Chondrocyte (in vitro differentiated cells): ENCODE measurements at regions not wholly inside any gene's neighbourhood (a gene's known extent, or its start where the extent isn't known, plus 50 kb on each side); places are given as distances from the start of the nearest gene placed in this dataset.

Source experiments
- DNase-seq: peaks from one replicate; pipeline ENCODE4 v3.0.0; 2021; ENCODE audit warnings: mixed read lengths, low spot score
- H3K27ac Mint-ChIP-seq: one replicate; pipeline ENCODE4 v1.8.0; 2021; ENCODE audit warnings: mild to moderate bottlenecking, moderate library complexity, mixed read lengths; ENCODE audit not compliant: unreplicated experiment
- H3K27me3 Mint-ChIP-seq: 2 replicates; pipeline ENCODE4 v1.8.0; 2021; ENCODE audit warnings: low read depth, mixed read lengths
- H3K36me3 Mint-ChIP-seq: 2 replicates; pipeline ENCODE4 v1.8.0; 2021; ENCODE audit warnings: low read depth, mixed read lengths
- H3K4me1 Mint-ChIP-seq: 2 replicates; pipeline ENCODE4 v1.8.0; 2021; ENCODE audit warnings: low read depth, mild to moderate bottlenecking, mixed read lengths
- H3K4me3 Mint-ChIP-seq: one replicate; pipeline ENCODE4 v1.8.0; 2021; ENCODE audit warnings: mild to moderate bottlenecking, moderate library complexity, mixed read lengths; ENCODE audit not compliant: unreplicated experiment
- H3K9me3 Mint-ChIP-seq: 2 replicates; pipeline ENCODE4 v1.8.0; 2021; ENCODE audit warnings: low read depth, mixed read lengths
- TF ChIP-seq, protein P1 (sequence below): fragments of 200-600 bp; sonication (generic); IDR thresholded peaks from 2 replicates; pipeline ENCODE4 v1.5.0; 2021; ENCODE audit warnings: antibody characterized with exemption, mild to moderate bottlenecking, moderate library complexity

DNA sequence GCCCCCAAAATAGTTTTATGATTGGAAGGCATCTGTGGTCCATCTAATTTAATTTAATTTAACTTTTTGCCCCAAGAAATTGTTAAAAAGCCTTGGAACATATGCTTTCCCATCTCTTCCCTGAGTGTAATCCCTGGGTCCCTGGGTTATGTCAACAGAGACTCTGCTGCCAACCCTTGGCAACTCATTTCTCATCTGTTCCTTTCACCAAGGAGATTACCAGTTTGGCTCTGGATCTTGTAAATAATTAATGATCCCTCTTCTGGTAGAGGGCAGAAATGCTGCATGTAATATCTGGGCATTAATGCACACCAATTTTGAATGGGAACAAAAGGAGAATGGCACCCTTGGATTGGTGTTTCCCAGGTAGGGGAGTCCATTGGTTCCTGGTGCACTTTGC is 514.2 kb downstream of the CCSER2 start:
- Mint-ChIP-seq H3K27me3 (no peaks in the 10 kb centered on the region), H3K36me3 (no peaks in the 10 kb centered on the region), H3K27ac (no peak overlapping the region), H3K9me3 (no peaks in the 10 kb centered on the region), H3K4me1 (no peaks in the 10 kb centered on the region), H3K4me3 (no peak overlapping the region)
- no peak for DNase-seq
- TF ChIP-seq, protein P1, sequence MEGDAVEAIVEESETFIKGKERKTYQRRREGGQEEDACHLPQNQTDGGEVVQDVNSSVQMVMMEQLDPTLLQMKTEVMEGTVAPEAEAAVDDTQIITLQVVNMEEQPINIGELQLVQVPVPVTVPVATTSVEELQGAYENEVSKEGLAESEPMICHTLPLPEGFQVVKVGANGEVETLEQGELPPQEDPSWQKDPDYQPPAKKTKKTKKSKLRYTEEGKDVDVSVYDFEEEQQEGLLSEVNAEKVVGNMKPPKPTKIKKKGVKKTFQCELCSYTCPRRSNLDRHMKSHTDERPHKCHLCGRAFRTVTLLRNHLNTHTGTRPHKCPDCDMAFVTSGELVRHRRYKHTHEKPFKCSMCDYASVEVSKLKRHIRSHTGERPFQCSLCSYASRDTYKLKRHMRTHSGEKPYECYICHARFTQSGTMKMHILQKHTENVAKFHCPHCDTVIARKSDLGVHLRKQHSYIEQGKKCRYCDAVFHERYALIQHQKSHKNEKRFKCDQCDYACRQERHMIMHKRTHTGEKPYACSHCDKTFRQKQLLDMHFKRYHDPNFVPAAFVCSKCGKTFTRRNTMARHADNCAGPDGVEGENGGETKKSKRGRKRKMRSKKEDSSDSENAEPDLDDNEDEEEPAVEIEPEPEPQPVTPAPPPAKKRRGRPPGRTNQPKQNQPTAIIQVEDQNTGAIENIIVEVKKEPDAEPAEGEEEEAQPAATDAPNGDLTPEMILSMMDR: no peak

DNA sequence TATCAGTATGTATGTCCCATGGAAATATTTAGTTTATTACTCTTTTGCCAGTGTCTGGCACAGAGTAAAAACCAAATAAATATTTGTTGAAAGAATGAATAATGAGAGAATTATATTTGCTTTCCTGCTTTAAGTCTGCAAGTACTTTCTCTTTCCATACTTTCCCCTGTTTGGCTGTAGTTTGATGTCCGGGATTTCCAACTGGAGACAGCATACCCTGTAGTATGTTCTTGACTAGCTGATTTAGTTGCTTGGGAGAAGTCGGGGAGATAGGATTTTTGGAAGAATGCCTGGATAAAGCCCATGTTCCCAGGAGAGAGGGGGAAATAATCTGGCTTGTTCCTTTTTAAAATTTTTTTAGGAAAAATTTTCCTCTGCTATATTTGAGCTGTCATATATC is 516.1 kb downstream of the CCSER2 start:
- H3K9me3 Mint-ChIP-seq: no peaks in the 10 kb centered on the region
- TF ChIP-seq, protein P1: no peak
- H3K4me3 Mint-ChIP-seq: no peak overlapping the region
- H3K4me1 Mint-ChIP-seq: no peaks in the 10 kb centered on the region
- no peaks in the 10 kb centered on the region for H3K36me3 Mint-ChIP-seq
- H3K27me3 Mint-ChIP-seq: no peaks in the 10 kb centered on the region
- no peak for DNase-seq
- no peak overlapping the region for H3K27ac Mint-ChIP-seq

DNA sequence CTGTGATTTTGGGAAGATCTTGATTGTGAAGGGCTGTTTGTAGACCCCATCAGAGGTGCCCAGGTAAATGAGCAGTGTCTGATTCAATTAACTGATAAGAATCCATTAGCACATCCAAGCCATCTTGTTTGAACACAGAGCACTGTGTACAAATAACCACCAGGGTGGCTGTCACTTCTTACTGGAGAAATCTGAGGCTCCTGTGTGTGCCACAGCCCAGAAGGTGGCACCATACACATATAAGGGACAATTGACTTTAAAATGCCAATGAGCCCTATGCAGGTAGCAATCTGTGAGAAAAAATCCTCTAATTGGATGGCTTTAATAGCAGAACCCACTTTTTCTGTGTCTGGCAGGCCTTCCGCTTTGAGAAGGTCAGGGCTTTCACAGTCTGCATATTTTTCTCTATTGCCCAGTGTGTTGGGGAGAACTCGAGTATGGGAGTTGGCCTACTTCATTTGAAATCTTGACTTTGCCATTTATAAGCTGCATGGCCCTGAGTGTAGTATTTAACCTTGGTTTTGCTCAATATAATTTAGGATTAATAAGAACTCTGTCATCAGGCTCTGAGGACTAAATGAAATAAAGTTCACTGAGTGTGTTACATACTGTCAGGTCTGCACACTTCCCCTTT is 517.4 kb downstream of the CCSER2 start:
- no peak overlapping the region for H3K4me3 Mint-ChIP-seq
- DNase-seq: no peak
- no peaks in the 10 kb centered on the region for H3K27me3 Mint-ChIP-seq
- no peaks in the 10 kb centered on the region for H3K4me1 Mint-ChIP-seq
- H3K27ac Mint-ChIP-seq: no peak overlapping the region
- H3K9me3 Mint-ChIP-seq: no peaks in the 10 kb centered on the region
- H3K36me3 Mint-ChIP-seq: no peaks in the 10 kb centered on the region
- TF ChIP-seq, protein P1: peak; percentile 75

DNA sequence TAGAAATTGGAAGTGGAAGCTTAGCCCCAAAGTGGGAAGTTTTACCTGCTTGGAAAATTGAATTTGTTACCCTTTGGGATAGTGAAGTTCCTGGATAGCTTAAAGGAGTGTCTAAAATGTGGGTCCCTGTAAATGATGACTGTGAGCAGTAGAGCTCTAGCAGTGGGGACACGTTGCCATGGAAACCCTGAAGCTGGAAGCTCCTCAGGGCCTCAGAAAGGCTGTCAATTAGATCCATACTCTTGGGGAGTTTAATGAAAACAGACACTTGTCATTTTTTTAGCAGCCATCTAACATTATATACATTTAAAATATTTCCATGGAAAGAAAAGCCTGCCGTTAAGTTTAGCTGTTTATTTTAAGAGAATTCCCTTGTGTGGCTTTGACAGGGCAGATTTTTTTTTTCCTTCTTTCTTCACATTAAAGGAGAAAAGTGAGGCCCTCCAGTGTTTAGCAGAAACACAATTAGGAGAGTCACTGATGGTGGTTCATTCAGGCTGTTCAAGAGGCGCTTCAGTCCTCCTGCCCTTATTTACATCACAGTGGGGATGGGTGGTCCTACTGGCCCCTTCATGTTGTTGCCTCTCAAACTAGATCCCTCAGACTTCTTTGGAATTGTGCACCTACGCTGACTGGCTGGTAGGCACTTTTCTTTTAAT is 518.4 kb downstream of the CCSER2 start:
- H3K27ac Mint-ChIP-seq: no peak overlapping the region
- TF ChIP-seq, protein P1: no peak
- DNase-seq: no peak
- H3K36me3 Mint-ChIP-seq: no peaks in the 10 kb centered on the region
- H3K9me3 Mint-ChIP-seq: no peaks in the 10 kb centered on the region
- H3K4me1 Mint-ChIP-seq: no peaks in the 10 kb centered on the region
- no peaks in the 10 kb centered on the region for H3K27me3 Mint-ChIP-seq
- no peak overlapping the region for H3K4me3 Mint-ChIP-seq

DNA sequence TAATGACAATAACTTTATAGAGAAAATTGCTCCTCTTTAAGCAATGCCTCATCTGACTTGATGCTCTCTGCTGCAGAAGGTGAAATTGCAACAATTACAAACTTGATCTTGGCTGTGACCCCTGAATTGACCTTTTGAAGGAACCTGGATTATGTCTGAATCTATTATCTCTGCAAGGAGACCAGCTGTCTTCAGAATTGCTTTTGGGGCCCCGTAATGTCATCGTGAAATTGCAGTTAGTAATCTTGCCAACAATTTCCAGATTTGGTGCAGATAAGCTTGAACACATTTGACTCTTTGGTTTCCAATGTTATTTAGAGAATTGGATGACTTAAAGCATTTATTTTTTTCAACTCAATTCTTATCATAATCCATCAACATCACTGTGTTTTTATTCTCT is 520.6 kb downstream of the CCSER2 start:
- no peaks in the 10 kb centered on the region for H3K4me1 Mint-ChIP-seq
- H3K27me3 Mint-ChIP-seq: no peaks in the 10 kb centered on the region
- H3K36me3 Mint-ChIP-seq: no peaks in the 10 kb centered on the region
- TF ChIP-seq, protein P1: no peak
- no peak for DNase-seq
- no peak overlapping the region for H3K4me3 Mint-ChIP-seq
- H3K27ac Mint-ChIP-seq: no peak overlapping the region
- H3K9me3 Mint-ChIP-seq: no peaks in the 10 kb centered on the region
